GM11168 (cell line): ENCODE measurements at regions not wholly inside any gene's neighbourhood (a gene's known extent, or its start where the extent isn't known, plus 50 kb on each side); places are given as distances from the start of the nearest gene placed in this dataset.
"Not testable (repeated sequence)": the region's sequence is repeated elsewhere in the genome, so short reads cannot be mapped to it uniquely, and the experiment has no call there.

Experiments used
- in situ Hi-C: fragments of 300-500 bp; cut with MboI; formaldehyde crosslinking; loops from one replicate; pipeline ENCODE4 v1.12.0; 2022; ENCODE audit warnings: low sequenced_read_pairs; ENCODE audit not compliant: unreplicated experiment

- in situ Hi-C loops, result no loop called here
These were observed 132.6 kb upstream of the PDE4D start for GRCh38 chr5:60026161-60026560.

GRCh38 chr5:60024104-60024503 is 130.6 kb upstream of the PDE4D start:
- in situ Hi-C loops, result no loop called here

- in situ Hi-C loops, result no loop called here
These were observed 129.7 kb upstream of the PDE4D start for GRCh38 chr5:60023255-60023654.

GRCh38 chr5:60020457-60020856 is 126.9 kb upstream of the PDE4D start:
- in situ Hi-C loops, result no loop called here

GRCh38 chr5:60018960-60019359 is 125.4 kb upstream of the PDE4D start:
- in situ Hi-C loops, result not testable (repeated sequence)

- in situ Hi-C loops, result no loop called here
These were observed 124.6 kb upstream of the PDE4D start for GRCh38 chr5:60018091-60018490.

- in situ Hi-C loops, result no loop called here
These were observed 120.8 kb upstream of the PDE4D start for GRCh38 chr5:60014331-60014730.

GRCh38 chr5:60010853-60011252 is 117.3 kb upstream of the PDE4D start:
- in situ Hi-C loops, result no loop called here

GRCh38 chr5:60010328-60010727 is 116.8 kb upstream of the PDE4D start:
- in situ Hi-C loops, result no loop called here

- in situ Hi-C loops, result no loop called here
These were observed 114.2 kb upstream of the PDE4D start for GRCh38 chr5:60007729-60008128.

- in situ Hi-C loops, result no loop called here
These were observed 105.5 kb upstream of the PDE4D start for GRCh38 chr5:59999056-59999455.

- in situ Hi-C loops, result no loop called here
These were observed 98.7 kb upstream of the PDE4D start for GRCh38 chr5:59992206-59992605.

GRCh38 chr5:59988396-59988795 is 94.9 kb upstream of the PDE4D start:
- in situ Hi-C loops, result no loop called here

- in situ Hi-C loops, result no loop called here
These were observed 82.8 kb upstream of the PDE4D start for GRCh38 chr5:59976342-59976741.

- in situ Hi-C loops, result no loop called here
These were observed 78.5 kb upstream of the PDE4D start for GRCh38 chr5:59972043-59972442.

GRCh38 chr5:59959330-59959729 is 65.8 kb upstream of the PDE4D start:
- in situ Hi-C loops, result no loop called here

GRCh38 chr5:59956130-59956783 is 62.7 kb upstream of the PDE4D start:
- in situ Hi-C loops, result no loop called here

GRCh38 chr5:59955241-59955640 is 61.7 kb upstream of the PDE4D start:
- in situ Hi-C loops, result no loop called here

- in situ Hi-C loops, result no loop called here
These were observed 50.1 kb upstream of the PDE4D start for GRCh38 chr5:59943452-59944113.
